GM20000 (cell line): ENCODE measurements at regions not wholly inside any gene's neighbourhood (a gene's known extent, or its start where the extent isn't known, plus 50 kb on each side); places are given as distances from the start of the nearest gene placed in this dataset.

ENCODE experiments used
- DNase-seq: peaks from one replicate; pipeline ENCODE4 v3.0.0; 2012; ENCODE audit warnings: low spot score
- TF ChIP-seq, protein P1 (sequence below): IDR thresholded peaks from 2 replicates; pipeline ENCODE4 v1.5.1; 2012; ENCODE audit warnings: mild to moderate bottlenecking, control low read depth; ENCODE audit errors: extremely low read depth, missing control alignments

GRCh38 chr13:99080131-99080530, 102.3 kb upstream of the DOCK9 start:
- TF ChIP-seq, protein P1, sequence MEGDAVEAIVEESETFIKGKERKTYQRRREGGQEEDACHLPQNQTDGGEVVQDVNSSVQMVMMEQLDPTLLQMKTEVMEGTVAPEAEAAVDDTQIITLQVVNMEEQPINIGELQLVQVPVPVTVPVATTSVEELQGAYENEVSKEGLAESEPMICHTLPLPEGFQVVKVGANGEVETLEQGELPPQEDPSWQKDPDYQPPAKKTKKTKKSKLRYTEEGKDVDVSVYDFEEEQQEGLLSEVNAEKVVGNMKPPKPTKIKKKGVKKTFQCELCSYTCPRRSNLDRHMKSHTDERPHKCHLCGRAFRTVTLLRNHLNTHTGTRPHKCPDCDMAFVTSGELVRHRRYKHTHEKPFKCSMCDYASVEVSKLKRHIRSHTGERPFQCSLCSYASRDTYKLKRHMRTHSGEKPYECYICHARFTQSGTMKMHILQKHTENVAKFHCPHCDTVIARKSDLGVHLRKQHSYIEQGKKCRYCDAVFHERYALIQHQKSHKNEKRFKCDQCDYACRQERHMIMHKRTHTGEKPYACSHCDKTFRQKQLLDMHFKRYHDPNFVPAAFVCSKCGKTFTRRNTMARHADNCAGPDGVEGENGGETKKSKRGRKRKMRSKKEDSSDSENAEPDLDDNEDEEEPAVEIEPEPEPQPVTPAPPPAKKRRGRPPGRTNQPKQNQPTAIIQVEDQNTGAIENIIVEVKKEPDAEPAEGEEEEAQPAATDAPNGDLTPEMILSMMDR: no peak
- DNase-seq: no peak

GRCh38 chr13:99083981-99084380, 106.1 kb upstream of the DOCK9 start:
- TF ChIP-seq, protein P1: no peak
- DNase-seq: no peak

DNA sequence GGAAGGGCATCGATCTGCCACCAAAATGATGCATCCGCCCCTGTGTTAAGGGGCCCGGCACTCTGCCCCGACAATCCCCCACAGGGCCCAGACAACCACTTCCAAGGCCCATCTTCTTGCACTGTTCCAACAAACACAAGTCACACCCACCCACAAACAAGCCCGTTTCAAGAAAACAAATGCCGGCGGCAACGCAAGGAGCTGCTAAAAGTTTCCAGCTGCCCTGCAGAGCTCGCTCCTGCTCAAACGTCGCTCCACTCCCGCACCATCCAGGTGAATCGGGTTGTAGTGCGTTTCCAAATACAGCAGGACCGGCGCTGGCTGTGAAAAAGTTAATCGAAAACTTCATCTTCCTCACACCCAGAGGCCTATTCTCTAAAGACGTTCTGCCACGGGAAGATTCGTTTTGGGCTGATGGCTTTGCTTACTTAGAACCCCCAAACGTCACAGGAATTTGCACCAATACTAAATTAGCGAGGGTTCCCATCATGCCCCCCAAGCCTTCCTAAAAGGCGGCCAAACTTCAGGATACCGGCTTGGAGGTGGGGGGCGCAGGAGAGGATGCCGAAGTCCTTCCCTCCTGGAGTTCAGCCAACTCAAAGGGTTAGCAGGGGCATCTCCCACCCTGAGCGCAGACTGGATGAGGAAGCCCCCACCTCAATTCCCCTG, 107.4 kb upstream of the DOCK9 start:
- TF ChIP-seq, protein P1: no peak
- no peak for DNase-seq

- no peak for DNase-seq
- TF ChIP-seq, protein P1: no peak
Measured at GRCh38 chr13:99085808-99086266, 108.0 kb upstream of the DOCK9 start.

DNA sequence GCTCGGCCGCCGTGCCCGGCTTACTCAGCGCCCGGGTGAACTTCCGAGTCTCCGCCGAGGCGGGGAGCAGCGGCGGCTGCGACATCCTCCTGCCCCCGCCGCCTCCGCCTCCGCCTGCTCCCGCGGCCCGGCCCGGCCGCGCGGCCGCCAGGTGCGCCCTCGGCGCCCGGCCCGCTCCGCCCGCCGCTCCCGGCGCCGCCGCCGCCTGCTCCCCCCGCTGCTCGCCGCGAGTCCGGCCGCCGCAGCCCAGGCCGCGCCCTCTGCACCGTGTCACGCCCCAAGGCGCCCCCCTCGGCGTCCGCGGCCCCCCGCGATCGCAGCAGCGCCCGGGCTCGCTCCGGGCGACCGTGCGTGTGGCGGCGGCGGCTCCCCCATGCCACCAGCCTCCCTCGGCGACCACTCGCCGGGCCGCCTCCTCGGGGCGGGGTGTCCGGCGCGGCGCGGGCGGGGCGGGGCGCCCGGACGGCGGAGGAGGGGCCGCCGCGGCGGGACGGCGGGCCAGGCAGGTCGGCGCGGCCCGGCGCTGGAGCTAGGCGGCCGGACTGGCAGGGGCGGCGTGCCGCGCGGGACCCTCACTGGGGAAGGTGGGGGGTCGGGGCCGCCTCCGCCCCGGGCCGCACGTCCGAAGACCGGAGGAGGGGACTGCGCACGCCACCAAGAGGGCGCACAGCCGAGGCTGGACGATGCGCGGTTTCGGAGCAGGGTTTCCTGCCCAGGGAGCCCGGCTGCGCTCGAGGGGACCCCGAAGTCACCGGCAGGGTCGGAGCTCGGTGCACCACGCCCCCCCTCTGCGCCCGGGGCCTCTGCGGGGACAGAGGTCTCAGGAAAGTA, 108.6 kb upstream of the DOCK9 start:
- DNase-seq: peak; percentile 90
- TF ChIP-seq, protein P1: no peak

DNA sequence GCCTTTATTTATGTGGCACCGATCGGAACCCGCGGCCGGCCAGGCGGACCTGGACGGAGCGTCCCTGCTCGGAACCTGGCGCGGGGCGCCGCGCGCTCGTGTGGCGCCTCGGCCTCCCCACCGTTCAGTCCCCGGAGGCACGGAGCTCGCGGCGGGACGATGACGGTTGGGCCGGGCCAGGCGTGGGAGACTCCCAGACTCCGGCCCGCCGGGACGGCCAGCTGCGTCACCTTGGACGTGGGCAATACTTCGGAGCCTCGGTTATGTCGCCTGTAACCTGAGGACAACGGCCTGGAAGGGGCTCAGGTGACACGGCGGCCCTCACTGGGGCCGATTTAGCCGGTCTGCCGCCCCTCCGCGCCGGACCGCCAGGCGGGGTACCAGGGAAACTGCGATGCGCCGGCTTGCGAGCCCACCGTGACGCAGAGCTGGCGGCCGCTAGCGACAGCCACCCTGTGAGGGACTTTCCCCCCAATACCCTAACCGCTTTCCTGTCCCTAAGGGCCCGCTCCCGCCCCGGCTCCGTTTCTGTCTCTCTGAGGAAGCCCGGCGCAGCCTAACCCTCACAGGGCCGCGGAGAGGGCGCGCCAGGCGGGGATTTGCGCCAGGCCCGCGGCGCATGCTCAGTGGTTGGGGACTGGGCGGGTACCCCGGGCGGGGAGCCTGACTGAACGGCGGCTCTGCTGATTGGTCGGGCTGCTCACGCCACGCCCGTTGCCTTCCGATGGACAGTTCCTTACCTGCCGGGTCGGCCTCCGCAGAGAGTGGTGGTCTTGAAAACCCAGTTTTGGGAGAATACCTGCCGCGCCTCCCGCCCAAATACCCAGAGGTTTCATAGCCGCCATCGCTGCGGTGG, 109.5 kb upstream of the DOCK9 start:
- DNase-seq: peak; percentile 98
- TF ChIP-seq, protein P1: no peak
